Immature natural killer cell (primary cell): ENCODE measurements at regions not wholly inside any gene's neighbourhood (a gene's known extent, or its start where the extent isn't known, plus 50 kb on each side); places are given as distances from the start of the nearest gene placed in this dataset.

Source experiments
- DNase-seq, 3 donors: peaks; one replicate each; pipeline ENCODE4 v3.0.0; 2022; ENCODE audit warnings: mixed read lengths in 1 of 3
- H3K27ac Mint-ChIP-seq, 6 donors: one replicate each; pipeline ENCODE4 v1.8.0; 2020; ENCODE audit warnings: mixed read lengths in 6 of 6, mild to moderate bottlenecking in 5 of 6, inconsistent platforms in 4 of 6, moderate library complexity in 3 of 6
- H3K27me3 Mint-ChIP-seq, 3 donors: one replicate each; pipeline ENCODE4 v1.8.0; 2020 to 2021; ENCODE audit warnings: low read depth in 3 of 3, mild to moderate bottlenecking in 3 of 3, mixed read lengths in 3 of 3, moderate library complexity in 3 of 3, inconsistent platforms in 1 of 3
- H3K36me3 Mint-ChIP-seq, 3 donors: one replicate each; pipeline ENCODE4 v1.8.0; 2020; ENCODE audit warnings: mixed read lengths in 3 of 3, inconsistent platforms in 2 of 3, mild to moderate bottlenecking in 2 of 3
- H3K4me1 Mint-ChIP-seq, 2 donors: one replicate each; pipeline ENCODE4 v1.8.0; 2020; ENCODE audit warnings: inconsistent platforms in 2 of 2, mild to moderate bottlenecking in 2 of 2, mixed read lengths in 2 of 2, moderate library complexity in 1 of 2
- H3K4me3 Mint-ChIP-seq, 5 donors: one replicate each; pipeline ENCODE4 v1.8.0; 2020; ENCODE audit warnings: mild to moderate bottlenecking in 5 of 5, mixed read lengths in 5 of 5, inconsistent platforms in 3 of 5, moderate library complexity in 3 of 5
- H3K9me3 Mint-ChIP-seq, 6 donors: one replicate each; pipeline ENCODE4 v1.8.0; 2020; ENCODE audit warnings: mild to moderate bottlenecking in 6 of 6, mixed read lengths in 6 of 6, inconsistent platforms in 4 of 6, moderate library complexity in 3 of 6

- Mint-ChIP-seq H3K4me1 (no peaks in the 10 kb centered on the region), H3K27ac (no peak overlapping the region), H3K36me3 (no peaks in the 10 kb centered on the region), H3K4me3 (no peak overlapping the region), H3K9me3 (peaks cover 0 to 6% (median 0%) of the 10 kb centered on the region in 6 donors), H3K27me3 (no peaks in the 10 kb centered on the region)
- no peak for DNase-seq
Measured at GRCh38 chr2:126303113-126303512, 352.8 kb upstream of the GYPC start.

DNA sequence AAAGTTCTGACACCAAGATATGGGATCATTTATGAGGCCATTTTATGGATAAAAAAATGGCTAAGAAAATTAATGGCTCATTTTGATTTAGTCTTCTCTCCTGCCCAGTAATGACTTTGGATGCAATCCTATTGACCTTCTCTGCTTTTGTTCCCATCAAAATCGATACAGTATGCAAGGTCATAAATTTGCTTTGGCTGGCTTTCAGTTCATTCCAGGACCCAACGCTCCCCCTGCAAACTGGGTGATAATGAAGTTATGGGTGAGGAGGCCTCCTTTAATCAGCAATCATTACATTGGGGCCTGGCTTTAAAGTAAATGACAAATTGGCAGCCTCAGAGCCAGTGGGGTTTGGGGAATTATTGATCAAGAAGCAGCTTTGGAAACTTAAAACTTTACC lies 351.8 kb upstream of the GYPC start:
- H3K27me3 Mint-ChIP-seq: no peaks in the 10 kb centered on the region
- no peak for DNase-seq
- H3K4me3 Mint-ChIP-seq: no peak overlapping the region
- peaks cover 0 to 6% (median 0%) of the 10 kb centered on the region in 6 donors for H3K9me3 Mint-ChIP-seq
- H3K4me1 Mint-ChIP-seq: no peaks in the 10 kb centered on the region
- H3K36me3 Mint-ChIP-seq: no peaks in the 10 kb centered on the region
- no peak overlapping the region for H3K27ac Mint-ChIP-seq

- no peaks in the 10 kb centered on the region for H3K27me3 Mint-ChIP-seq
- no peak for DNase-seq
- H3K4me3 Mint-ChIP-seq: no peak overlapping the region
- peaks cover 0 to 6% (median 0%) of the 10 kb centered on the region in 6 donors for H3K9me3 Mint-ChIP-seq
- H3K4me1 Mint-ChIP-seq: no peaks in the 10 kb centered on the region
- no peaks in the 10 kb centered on the region for H3K36me3 Mint-ChIP-seq
- H3K27ac Mint-ChIP-seq: no peak overlapping the region
Measured at GRCh38 chr2:126306539-126306938, 349.4 kb upstream of the GYPC start.

DNA sequence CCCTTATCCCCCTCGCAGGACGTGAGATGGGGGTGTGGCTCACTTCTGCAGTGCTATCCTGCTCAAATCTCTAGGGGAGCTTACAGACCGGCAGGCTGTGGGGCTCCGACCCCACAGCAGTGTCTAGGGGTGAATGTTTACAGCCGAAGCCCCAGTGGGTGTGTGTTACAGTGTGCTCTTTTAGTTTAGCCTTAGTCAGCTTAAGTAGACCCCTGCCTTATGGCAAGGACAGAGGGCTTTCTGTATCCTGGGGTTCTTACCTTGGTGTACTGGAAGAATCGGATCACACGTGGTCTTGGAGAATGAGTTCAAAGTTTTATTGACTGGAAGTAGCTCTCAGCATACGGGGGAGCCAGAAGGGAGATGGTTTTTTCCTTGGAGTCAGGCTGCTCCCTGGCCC lies 348.2 kb upstream of the GYPC start:
- no peak overlapping the region for H3K4me3 Mint-ChIP-seq
- H3K27ac Mint-ChIP-seq: no peak overlapping the region
- no peaks in the 10 kb centered on the region for H3K36me3 Mint-ChIP-seq

GRCh38 chr2:126309185-126309584 lies 346.8 kb upstream of the GYPC start:
- no peaks in the 10 kb centered on the region for H3K36me3 Mint-ChIP-seq
- no peak overlapping the region for H3K27ac Mint-ChIP-seq
- peaks cover 0 to 2% (median 0%) of the 10 kb centered on the region in 6 donors for H3K9me3 Mint-ChIP-seq
- H3K27me3 Mint-ChIP-seq: no peaks in the 10 kb centered on the region
- no peaks in the 10 kb centered on the region for H3K4me1 Mint-ChIP-seq
- H3K4me3 Mint-ChIP-seq: no peak overlapping the region
- DNase-seq: no peak

More for the DNA sequence above, 348.2 kb upstream of the GYPC start:
- H3K27me3 Mint-ChIP-seq: no peaks in the 10 kb centered on the region
- no peak for DNase-seq
- no peaks in the 10 kb centered on the region for H3K4me1 Mint-ChIP-seq
- H3K9me3 Mint-ChIP-seq: peaks cover 0 to 2% (median 0%) of the 10 kb centered on the region in 6 donors

DNA sequence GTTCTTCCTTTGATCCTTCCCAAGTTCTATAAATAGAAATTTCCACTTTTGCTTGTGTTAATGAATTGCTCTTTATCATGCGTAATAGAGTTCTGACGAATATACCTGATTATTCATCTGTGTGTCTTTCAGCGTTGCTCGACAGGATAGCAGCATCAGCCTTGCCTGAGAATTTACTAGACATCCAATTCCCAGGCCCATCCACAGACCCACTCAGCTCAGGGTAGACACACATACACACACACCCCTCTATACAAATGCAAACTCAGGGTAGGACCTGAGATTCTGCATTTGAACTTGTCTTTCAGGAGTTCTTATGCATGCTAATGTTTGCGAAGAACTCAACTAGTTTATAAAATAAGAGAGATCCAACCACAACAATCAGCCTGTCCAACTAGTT lies 343.4 kb upstream of the GYPC start:
- H3K9me3 Mint-ChIP-seq: peaks cover 0 to 3% (median 2%) of the 10 kb centered on the region in 6 donors
- no peaks in the 10 kb centered on the region for H3K27me3 Mint-ChIP-seq
- no peak overlapping the region for H3K27ac Mint-ChIP-seq
- no peak overlapping the region for H3K4me3 Mint-ChIP-seq
- no peaks in the 10 kb centered on the region for H3K36me3 Mint-ChIP-seq
- H3K4me1 Mint-ChIP-seq: no peaks in the 10 kb centered on the region
- no peak for DNase-seq

GRCh38 chr2:126315828-126316227 lies 340.1 kb upstream of the GYPC start:
- Mint-ChIP-seq H3K4me1 (no peaks in the 10 kb centered on the region), H3K4me3 (no peak overlapping the region), H3K27ac (no peak overlapping the region), H3K27me3 (no peaks in the 10 kb centered on the region), H3K9me3 (peaks cover 0 to 9% (median 2%) of the 10 kb centered on the region in 6 donors), H3K36me3 (no peaks in the 10 kb centered on the region)
- no peak for DNase-seq

GRCh38 chr2:126317790-126318431 lies 338.0 kb upstream of the GYPC start:
- Mint-ChIP-seq H3K4me1 (no peaks in the 10 kb centered on the region), H3K9me3 (peaks cover 0 to 9% (median 1%) of the 10 kb centered on the region in 6 donors), H3K4me3 (no peak overlapping the region), H3K27ac (no peak overlapping the region), H3K36me3 (no peaks in the 10 kb centered on the region), H3K27me3 (peaks cover 0 to 2% (median 0%) of the 10 kb centered on the region in 3 donors)
- no peak for DNase-seq

DNA sequence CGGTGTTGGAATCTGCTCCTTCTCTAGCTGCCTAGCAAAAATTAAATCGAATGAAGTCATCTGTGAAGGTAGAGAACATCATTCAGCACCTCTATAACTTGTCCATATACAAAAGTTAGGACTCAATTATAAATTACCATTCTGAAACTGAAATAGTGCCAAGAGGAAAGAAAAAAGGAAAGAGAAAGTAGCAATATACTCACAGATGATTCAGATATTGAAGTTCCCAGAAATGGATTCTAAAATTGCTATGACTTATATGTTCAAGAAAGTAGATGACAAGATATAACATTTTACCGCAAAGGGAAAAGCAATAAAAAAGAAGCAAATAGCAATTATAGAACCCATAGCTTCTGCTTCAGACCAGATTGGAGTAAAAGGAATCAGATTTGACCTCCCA lies 333.6 kb upstream of the GYPC start:
- peaks cover 0 to 2% (median 2%) of the 10 kb centered on the region in 3 donors for H3K27me3 Mint-ChIP-seq
- H3K27ac Mint-ChIP-seq: no peak overlapping the region
- H3K4me3 Mint-ChIP-seq: no peak overlapping the region
- no peak for DNase-seq
- H3K9me3 Mint-ChIP-seq: peaks cover 0 to 9% (median 0%) of the 10 kb centered on the region in 6 donors
- no peaks in the 10 kb centered on the region for H3K4me1 Mint-ChIP-seq
- no peaks in the 10 kb centered on the region for H3K36me3 Mint-ChIP-seq

- no peak overlapping the region for H3K27ac Mint-ChIP-seq
Measured at GRCh38 chr2:126325202-126325601, 330.8 kb upstream of the GYPC start.

GRCh38 chr2:126329173-126329572 lies 326.8 kb upstream of the GYPC start:
- no peaks in the 10 kb centered on the region for H3K27me3 Mint-ChIP-seq
- DNase-seq: no peak
- no peak overlapping the region for H3K4me3 Mint-ChIP-seq
- no peaks in the 10 kb centered on the region for H3K4me1 Mint-ChIP-seq
- H3K9me3 Mint-ChIP-seq: peaks cover 7 to 38% (median 13%) of the 10 kb centered on the region in 6 donors
- peaks cover 0 to 5% (median 0%) of the 10 kb centered on the region in 3 donors for H3K36me3 Mint-ChIP-seq
- H3K27ac Mint-ChIP-seq: no peak overlapping the region

More at GRCh38 chr2:126325202-126325601, 330.8 kb upstream of the GYPC start:
- Mint-ChIP-seq H3K27me3 (peaks cover 0 to 2% (median 2%) of the 10 kb centered on the region in 3 donors), H3K4me1 (no peaks in the 10 kb centered on the region), H3K36me3 (no peaks in the 10 kb centered on the region), H3K9me3 (peaks cover 0 to 4% (median under 1%) of the 10 kb centered on the region in 6 donors), H3K4me3 (no peak overlapping the region)
- DNase-seq: no peak

DNA sequence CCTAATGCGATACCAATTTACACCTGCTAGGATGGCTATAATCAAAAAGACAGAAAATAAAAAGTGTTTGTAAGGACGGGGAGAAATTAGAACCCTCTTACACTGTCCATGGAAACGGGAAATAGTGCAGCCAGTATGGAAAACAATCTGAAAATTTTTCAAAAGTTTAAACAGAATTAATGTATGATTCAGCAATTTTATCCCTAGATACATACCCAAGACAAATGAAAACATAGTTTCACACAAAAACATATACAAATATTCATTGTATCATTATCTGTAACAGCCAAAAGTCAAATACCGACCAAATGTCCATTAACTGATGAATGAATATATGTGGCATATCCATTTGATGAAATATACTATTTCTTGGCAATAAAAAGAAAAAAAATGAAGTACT lies 313.5 kb upstream of the GYPC start:
- H3K27me3 Mint-ChIP-seq: peaks cover 0 to 2% (median 0%) of the 10 kb centered on the region in 3 donors
- H3K36me3 Mint-ChIP-seq: no peaks in the 10 kb centered on the region
- H3K27ac Mint-ChIP-seq: no peak overlapping the region
- H3K4me3 Mint-ChIP-seq: no peak overlapping the region
- H3K9me3 Mint-ChIP-seq: peaks cover 0 to 2% (median 0%) of the 10 kb centered on the region in 6 donors
- DNase-seq: no peak
- H3K4me1 Mint-ChIP-seq: no peaks in the 10 kb centered on the region

DNA sequence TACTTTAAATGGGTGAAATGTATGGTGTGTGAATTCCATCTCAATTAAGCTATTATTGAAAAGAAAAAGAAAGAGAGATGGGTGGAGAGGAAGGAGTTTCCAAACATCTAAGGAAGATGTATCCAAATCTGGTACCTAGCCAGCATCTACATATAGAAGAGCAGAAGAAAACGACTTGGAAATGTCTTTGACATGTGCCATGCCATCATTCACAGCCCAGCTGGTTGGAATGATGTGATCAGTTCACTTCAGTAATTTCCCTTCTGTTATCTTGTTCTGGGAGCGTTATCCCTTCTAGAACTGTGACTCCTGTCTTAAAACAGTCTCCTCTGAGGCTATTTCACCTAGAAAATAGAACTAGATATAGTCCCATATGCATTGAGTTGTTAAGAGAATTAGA lies 312.8 kb upstream of the GYPC start:
- H3K27ac Mint-ChIP-seq: no peak overlapping the region
- H3K27me3 Mint-ChIP-seq: peaks cover 0 to 2% (median 0%) of the 10 kb centered on the region in 3 donors
- no peaks in the 10 kb centered on the region for H3K36me3 Mint-ChIP-seq
- no peak for DNase-seq
- H3K4me1 Mint-ChIP-seq: no peaks in the 10 kb centered on the region
- peaks cover 0 to 2% (median 0%) of the 10 kb centered on the region in 6 donors for H3K9me3 Mint-ChIP-seq
- H3K4me3 Mint-ChIP-seq: no peak overlapping the region

- peaks cover 0 to 2% (median 0%) of the 10 kb centered on the region in 3 donors for H3K27me3 Mint-ChIP-seq
- H3K9me3 Mint-ChIP-seq: peaks cover 0 to 2% (median 0%) of the 10 kb centered on the region in 6 donors
- no peaks in the 10 kb centered on the region for H3K4me1 Mint-ChIP-seq
- H3K36me3 Mint-ChIP-seq: no peaks in the 10 kb centered on the region
- DNase-seq: no peak
- H3K27ac Mint-ChIP-seq: no peak overlapping the region
- H3K4me3 Mint-ChIP-seq: no peak overlapping the region
Measured at GRCh38 chr2:126344493-126344892, 311.5 kb upstream of the GYPC start.

DNA sequence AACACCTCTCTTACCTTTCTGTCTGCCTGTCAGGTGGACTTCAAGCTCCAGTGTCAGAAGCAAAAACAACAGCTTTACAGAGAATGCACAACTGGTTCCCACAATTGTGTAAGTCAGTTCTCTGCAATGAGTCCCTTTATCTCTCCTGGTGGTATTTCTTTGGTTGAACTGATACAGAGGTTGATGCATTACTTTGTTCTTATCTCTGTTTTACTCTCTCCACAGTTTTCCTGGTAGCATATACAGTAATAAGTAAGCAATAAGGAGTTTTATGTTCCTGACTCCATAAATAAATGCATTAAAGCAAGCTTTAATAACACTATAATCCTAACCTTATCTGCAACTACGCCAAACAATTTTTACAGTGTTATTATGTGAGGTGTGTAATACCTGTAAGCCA lies 310.3 kb upstream of the GYPC start:
- H3K4me1 Mint-ChIP-seq: no peaks in the 10 kb centered on the region
- H3K27ac Mint-ChIP-seq: no peak overlapping the region
- H3K9me3 Mint-ChIP-seq: peaks cover 0 to 5% (median 1%) of the 10 kb centered on the region in 6 donors
- no peaks in the 10 kb centered on the region for H3K27me3 Mint-ChIP-seq
- H3K4me3 Mint-ChIP-seq: no peak overlapping the region
- no peak for DNase-seq
- peaks cover 0 to 3% (median 0%) of the 10 kb centered on the region in 3 donors for H3K36me3 Mint-ChIP-seq
